ENCODE measurements at regions not wholly inside any gene's neighbourhood (a gene's known extent, or its start where the extent isn't known, plus 50 kb on each side); places are given as distances from the start of the nearest gene placed in this dataset.
"Not testable (repeated sequence)": the region's sequence is repeated elsewhere in the genome, so short reads cannot be mapped to it uniquely, and the experiment has no call there.

GRCh38 chr11:134508219-134508990 is 96.4 kb upstream of the B3GAT1 start:
- H3K9me3 ChIP-seq: no peaks in the 10 kb centered on the region

GRCh38 chr11:134506046-134506445 is 94.0 kb upstream of the B3GAT1 start:
- H3K4me3 ChIP-seq: no peak overlapping the region
- DNase-seq: no peak
- no peaks in the 10 kb centered on the region for H3K36me3 ChIP-seq
- no peaks in the 10 kb centered on the region for H3K27me3 ChIP-seq
- no peaks in the 10 kb centered on the region for H3K9me3 ChIP-seq

More at GRCh38 chr11:134508219-134508990, 96.4 kb upstream of the B3GAT1 start:
- no peak for DNase-seq
- Histone ChIP-seq H3K4me3 (no peak overlapping the region), H3K36me3 (no peaks in the 10 kb centered on the region), H3K27me3 (no peaks in the 10 kb centered on the region)

GRCh38 chr11:134505125-134505524 is 93.1 kb upstream of the B3GAT1 start:
- H3K36me3 ChIP-seq: no peaks in the 10 kb centered on the region
- no peaks in the 10 kb centered on the region for H3K9me3 ChIP-seq
- no peaks in the 10 kb centered on the region for H3K27me3 ChIP-seq
- H3K4me3 ChIP-seq: no peak overlapping the region
- no peak for DNase-seq

GRCh38 chr11:134504146-134504905 is 92.3 kb upstream of the B3GAT1 start:
- DNase-seq: no peak
- Histone ChIP-seq H3K4me3 (no peak overlapping the region), H3K9me3 (no peaks in the 10 kb centered on the region), H3K36me3 (no peaks in the 10 kb centered on the region), H3K27me3 (no peaks in the 10 kb centered on the region)

GRCh38 chr11:134503596-134503995 is 91.6 kb upstream of the B3GAT1 start:
- H3K9me3 ChIP-seq: no peaks in the 10 kb centered on the region
- H3K27me3 ChIP-seq: no peaks in the 10 kb centered on the region
- no peak for DNase-seq
- H3K36me3 ChIP-seq: no peaks in the 10 kb centered on the region
- no peak overlapping the region for H3K4me3 ChIP-seq

- no peaks in the 10 kb centered on the region for H3K9me3 ChIP-seq
- no peak for DNase-seq
- no peaks in the 10 kb centered on the region for H3K27me3 ChIP-seq
- no peaks in the 10 kb centered on the region for H3K36me3 ChIP-seq
- no peak overlapping the region for H3K4me3 ChIP-seq
Measured at GRCh38 chr11:134503100-134503499, 91.1 kb upstream of the B3GAT1 start.

- Histone ChIP-seq H3K27me3 (no peaks in the 10 kb centered on the region), H3K4me3 (no peak overlapping the region), H3K36me3 (no peaks in the 10 kb centered on the region), H3K9me3 (no peaks in the 10 kb centered on the region)
- no peak for DNase-seq
Measured at GRCh38 chr11:134502153-134502550, 90.1 kb upstream of the B3GAT1 start.

DNA sequence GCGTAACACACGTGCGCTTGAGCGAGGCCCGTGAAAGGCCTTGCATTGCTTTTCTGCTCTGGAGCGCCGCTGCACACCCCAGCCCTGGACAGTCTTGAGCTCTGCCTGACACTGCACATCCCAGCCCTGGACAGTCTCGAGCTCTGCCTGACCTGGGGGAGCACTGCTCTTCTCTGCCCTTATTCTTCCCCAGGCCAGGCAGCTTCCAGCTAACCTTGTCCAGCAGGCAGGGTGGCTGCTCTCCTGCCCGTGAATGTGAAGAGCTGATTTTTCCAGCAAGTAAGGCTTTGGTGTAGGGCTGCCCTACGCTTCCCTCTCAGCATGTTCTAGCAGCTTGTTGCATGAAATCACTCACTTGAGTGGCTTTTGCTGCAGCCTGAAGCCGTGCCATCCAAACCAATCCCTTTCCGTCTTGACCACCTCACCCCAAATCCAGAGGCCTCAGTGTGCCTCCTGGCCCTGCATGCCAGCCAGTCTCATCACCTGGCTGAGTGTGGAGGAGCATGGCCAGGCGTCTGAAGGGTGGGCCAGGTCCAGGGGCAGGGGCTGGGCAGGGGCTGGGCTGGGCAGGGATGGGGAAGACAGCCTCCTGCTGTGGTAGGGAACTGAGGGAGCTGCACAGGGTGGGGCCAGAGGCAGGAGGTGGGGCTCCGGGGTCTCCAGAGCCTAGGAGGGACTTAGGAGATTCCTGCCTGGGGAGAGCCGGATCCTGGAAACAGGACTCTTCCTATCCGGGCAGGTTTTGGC is 89.5 kb upstream of the B3GAT1 start:
- no peak overlapping the region for H3K4me3 ChIP-seq
- H3K27me3 ChIP-seq: no peaks in the 10 kb centered on the region; the same call in 1 of the 2 replicates
- H3K36me3 ChIP-seq: no peaks in the 10 kb centered on the region
- no peak for DNase-seq
- H3K9me3 ChIP-seq: no peaks in the 10 kb centered on the region

GRCh38 chr11:134500621-134501020 is 88.6 kb upstream of the B3GAT1 start:
- Histone ChIP-seq H3K36me3 (no peaks in the 10 kb centered on the region), H3K27me3 (no peaks in the 10 kb centered on the region; the same call in 1 of the 2 replicates), H3K4me3 (no peak overlapping the region), H3K9me3 (no peaks in the 10 kb centered on the region)
- no peak for DNase-seq

DNA sequence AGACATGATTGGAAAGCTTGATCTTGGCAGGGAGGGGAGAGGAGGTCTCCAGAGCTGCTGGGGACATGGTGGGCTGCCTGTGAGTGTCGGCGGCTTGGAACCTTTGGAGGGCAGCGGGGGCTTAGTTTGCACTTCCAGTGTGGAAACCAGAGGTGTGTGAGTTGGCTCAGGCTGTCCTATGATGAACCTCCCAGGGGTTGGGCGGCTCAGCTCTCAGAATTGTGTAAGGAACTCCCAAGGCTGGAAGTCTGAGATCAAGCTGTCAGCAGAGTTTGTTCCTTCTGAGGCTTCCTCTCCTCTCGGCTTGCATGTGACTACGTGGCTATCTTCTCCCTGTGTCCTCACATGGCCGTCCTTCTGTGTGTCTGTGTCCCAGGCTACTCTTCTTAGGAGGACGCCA is 87.9 kb upstream of the B3GAT1 start:
- no peak for DNase-seq
- H3K9me3 ChIP-seq: no peaks in the 10 kb centered on the region
- no peaks in the 10 kb centered on the region; the same call in 1 of the 2 replicates for H3K27me3 ChIP-seq
- no peaks in the 10 kb centered on the region for H3K36me3 ChIP-seq
- no peak overlapping the region for H3K4me3 ChIP-seq

DNA sequence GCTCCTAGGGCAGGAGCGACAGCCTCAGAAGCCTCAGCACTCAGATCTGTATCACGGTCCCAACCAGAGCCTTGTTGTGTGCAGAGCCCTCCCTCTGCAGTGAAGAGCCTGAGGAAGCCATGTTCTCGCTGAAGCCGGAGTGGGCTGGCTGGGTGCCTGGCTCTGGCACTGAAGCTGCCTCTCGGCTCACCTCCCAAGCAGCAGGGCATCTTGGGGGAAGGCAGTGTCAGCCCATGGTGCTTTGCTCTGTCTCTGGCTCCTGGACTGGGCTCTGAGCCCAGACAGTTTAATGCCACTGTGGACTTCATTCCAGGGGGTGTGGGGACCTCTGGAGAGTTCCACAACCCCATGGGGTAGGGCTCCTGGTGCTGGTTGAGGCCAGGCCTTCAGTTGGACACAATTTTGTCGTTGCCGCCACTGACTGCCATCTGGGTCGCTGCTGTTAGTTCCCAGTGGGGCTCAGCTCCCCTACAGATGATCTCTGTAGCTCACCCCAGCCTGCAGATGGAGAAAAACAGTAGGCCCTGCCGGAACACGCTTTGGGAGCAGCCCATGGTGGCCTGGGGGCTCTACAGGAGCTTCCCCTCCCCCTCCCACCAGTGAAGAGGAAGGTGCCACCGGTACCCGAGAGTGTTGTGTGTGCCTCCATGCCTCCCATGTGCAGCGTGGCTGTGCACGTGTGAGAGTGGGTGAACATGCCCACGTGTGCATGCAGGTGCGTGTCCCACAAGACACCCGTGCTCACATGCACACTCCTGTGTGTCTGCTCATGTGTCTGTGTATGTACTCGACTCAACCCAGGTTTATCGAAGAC is 86.5 kb upstream of the B3GAT1 start:
- Histone ChIP-seq H3K4me3 (no peak overlapping the region), H3K9me3 (no peaks in the 10 kb centered on the region), H3K36me3 (no peaks in the 10 kb centered on the region), H3K27me3 (no peaks in the 10 kb centered on the region; the same call in 1 of the 2 replicates)
- peak; percentile 44 for DNase-seq

- Histone ChIP-seq H3K9me3 (no peaks in the 10 kb centered on the region), H3K36me3 (no peaks in the 10 kb centered on the region), H3K27me3 (no peaks in the 10 kb centered on the region; the same call in 1 of the 2 replicates), H3K4me3 (no peak overlapping the region)
- no peak for DNase-seq
Measured at GRCh38 chr11:134497586-134497985, 85.5 kb upstream of the B3GAT1 start.

DNA sequence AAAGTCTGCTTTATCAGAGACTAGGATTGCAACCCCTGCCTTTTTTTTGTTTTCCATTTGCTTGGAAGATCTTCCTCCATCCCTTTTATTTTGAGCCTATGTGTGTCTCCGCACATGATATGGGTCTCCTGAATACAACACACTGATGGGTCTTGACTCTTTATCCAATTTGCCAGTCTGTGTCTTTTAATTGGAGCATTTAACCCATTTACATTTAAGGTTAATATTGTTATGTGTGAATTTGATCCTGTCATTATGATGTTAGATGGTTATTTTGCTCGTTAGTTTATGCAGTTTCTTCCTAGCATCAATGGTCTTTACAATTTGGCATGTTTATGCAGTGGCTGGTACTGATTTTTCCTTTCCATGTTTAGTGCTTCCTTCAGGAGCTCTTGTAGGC is 84.0 kb upstream of the B3GAT1 start:
- DNase-seq, H3K9me3 ChIP-seq, H3K27me3 ChIP-seq, H3K36me3 ChIP-seq, H3K4me3 ChIP-seq: not testable (repeated sequence)

- not testable (repeated sequence) for DNase-seq, H3K27me3 ChIP-seq
Measured at GRCh38 chr11:134494395-134494794, 82.4 kb upstream of the B3GAT1 start.

DNA sequence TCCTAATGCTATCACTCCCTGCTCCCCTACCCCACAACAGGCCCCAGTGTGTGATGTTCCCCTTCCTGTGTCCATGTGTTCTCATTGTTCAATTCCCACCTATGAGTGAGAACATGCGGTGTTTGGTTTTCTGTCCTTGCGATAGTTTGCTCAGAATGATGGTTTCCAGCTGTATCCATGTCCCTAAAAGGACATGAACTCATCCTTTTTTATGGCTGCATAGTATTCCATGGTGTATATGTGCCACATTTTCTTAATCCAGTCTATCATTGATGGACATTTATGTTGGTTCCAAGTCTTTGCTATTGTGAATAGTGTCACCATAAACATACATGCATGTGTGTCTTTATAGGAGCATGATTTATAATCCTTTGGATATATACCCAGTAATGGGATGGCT is 80.4 kb upstream of the B3GAT1 start:
- not testable (repeated sequence) for H3K4me3 ChIP-seq, DNase-seq, H3K27me3 ChIP-seq, H3K9me3 ChIP-seq, H3K36me3 ChIP-seq

More at GRCh38 chr11:134494395-134494794, 82.4 kb upstream of the B3GAT1 start:
- H3K4me3 ChIP-seq, H3K9me3 ChIP-seq, H3K36me3 ChIP-seq: not testable (repeated sequence)

- Histone ChIP-seq H3K4me3 (no peak overlapping the region), H3K36me3 (no peaks in the 10 kb centered on the region)
- DNase-seq: no peak
Measured at GRCh38 chr11:134489728-134490127, 77.7 kb upstream of the B3GAT1 start.

More at GRCh38 chr11:134489728-134490127, 77.7 kb upstream of the B3GAT1 start:
- Histone ChIP-seq H3K27me3 (no peaks in the 10 kb centered on the region), H3K9me3 (no peaks in the 10 kb centered on the region)
